ENCODE measurements at regions not wholly inside any gene's neighbourhood (a gene's known extent, or its start where the extent isn't known, plus 50 kb on each side); places are given as distances from the start of the nearest gene placed in this dataset.

DNA sequence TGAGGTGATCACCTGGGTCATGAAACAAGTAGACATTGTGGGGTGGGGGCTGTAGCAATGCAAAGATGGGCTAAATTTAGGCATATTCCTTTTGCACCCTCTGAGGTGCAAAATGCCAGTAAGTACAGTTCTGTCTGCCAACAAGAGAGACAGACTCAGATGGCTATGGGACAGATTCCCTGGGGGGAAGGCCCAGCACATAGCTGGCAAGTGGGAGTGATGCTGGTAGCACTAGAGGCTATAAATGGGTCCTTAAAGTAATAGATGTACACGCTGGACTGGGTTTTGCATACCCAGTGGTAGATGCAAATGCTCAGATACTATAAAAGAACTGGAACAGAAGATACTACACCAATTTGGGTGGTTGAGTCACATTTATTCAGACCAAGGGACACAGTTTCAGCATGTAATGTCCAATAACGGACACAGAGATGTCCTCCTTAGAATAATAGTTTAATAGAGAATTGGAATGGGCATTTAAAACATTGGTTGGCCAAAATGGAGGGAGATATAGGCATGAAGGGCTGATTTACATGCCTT, 67.4 kb upstream of the RNU6-1 start:
- no peaks in the 10 kb centered on the region for H3K27me3 ChIP-seq (ENCODE audit: control insufficient read depth, insufficient read depth, low read length)
- H3K4me3 ChIP-seq (ENCODE audit: low read depth, low read length): no peak overlapping the region
- peaks cover 14% of the 10 kb centered on the region for H3K9me3 ChIP-seq (ENCODE audit: control insufficient read depth, insufficient read depth, low read length)
- no peaks in the 10 kb centered on the region for H3K36me3 ChIP-seq (ENCODE audit: control insufficient read depth, insufficient read depth, low read length)
- H3K4me1 ChIP-seq (ENCODE audit: control insufficient read depth, insufficient read depth, low read length): peaks cover 8% of the 10 kb centered on the region
- no peak overlapping the region for H3K27ac ChIP-seq (ENCODE audit: low read depth, low read length)
- no peak overlapping the region for H3K9ac ChIP-seq (ENCODE audit: low read depth, low read length)

DNA sequence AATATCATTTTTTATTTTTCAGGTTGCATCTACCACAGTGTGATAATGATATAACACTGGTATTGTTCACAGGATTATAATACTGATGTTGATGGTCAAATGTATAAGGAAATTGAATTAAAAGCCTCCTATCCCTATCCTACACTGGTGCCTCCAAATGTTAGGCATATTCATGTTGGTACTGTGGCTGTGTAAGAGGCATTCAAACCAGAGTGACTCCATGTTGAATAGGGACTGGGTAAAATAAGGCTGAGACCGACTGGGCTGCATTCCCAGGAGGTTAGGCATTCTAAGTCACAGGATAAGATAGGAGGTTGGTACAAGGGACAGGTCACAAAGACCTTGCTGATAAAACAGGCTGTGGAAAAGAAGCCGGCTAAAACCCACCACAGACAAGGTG, 68.9 kb upstream of the RNU6-1 start:
- Histone ChIP-seq H3K27ac (ENCODE audit: low read depth, low read length) (no peak overlapping the region), H3K4me3 (ENCODE audit: low read depth, low read length) (no peak overlapping the region), H3K9me3 (ENCODE audit: control insufficient read depth, insufficient read depth, low read length) (peaks cover 14% of the 10 kb centered on the region), H3K27me3 (ENCODE audit: control insufficient read depth, insufficient read depth, low read length) (no peaks in the 10 kb centered on the region), H3K4me1 (ENCODE audit: control insufficient read depth, insufficient read depth, low read length) (no peaks in the 10 kb centered on the region), H3K9ac (ENCODE audit: low read depth, low read length) (no peak overlapping the region), H3K36me3 (ENCODE audit: control insufficient read depth, insufficient read depth, low read length) (no peaks in the 10 kb centered on the region)

DNA sequence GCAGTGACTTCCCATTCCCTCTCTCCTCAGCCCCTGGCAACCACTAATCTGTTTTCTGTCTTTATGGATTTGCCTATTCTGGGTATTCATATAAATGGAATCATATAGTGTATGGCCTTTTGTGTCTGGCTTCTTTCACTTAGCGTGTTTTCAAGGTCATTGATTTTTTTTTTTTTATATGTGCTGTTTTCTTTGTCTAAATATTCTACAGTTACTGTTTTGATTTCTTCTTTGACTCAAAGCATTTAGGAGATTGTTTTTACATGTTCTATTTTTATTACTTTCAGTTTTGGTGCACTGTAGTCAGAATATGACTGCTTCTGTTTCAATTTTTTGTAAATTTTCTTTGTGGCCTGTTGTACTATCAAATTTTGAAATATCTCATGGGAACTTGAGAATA, 71.9 kb upstream of the RNU6-1 start:
- Histone ChIP-seq H3K27ac (ENCODE audit: low read depth, low read length) (no peak overlapping the region), H3K9me3 (ENCODE audit: control insufficient read depth, insufficient read depth, low read length) (peaks cover 11% of the 10 kb centered on the region), H3K27me3 (ENCODE audit: control insufficient read depth, insufficient read depth, low read length) (no peaks in the 10 kb centered on the region), H3K36me3 (ENCODE audit: control insufficient read depth, insufficient read depth, low read length) (no peaks in the 10 kb centered on the region), H3K9ac (ENCODE audit: low read depth, low read length) (no peak overlapping the region), H3K4me1 (ENCODE audit: control insufficient read depth, insufficient read depth, low read length) (peaks cover 19% of the 10 kb centered on the region), H3K4me3 (ENCODE audit: low read depth, low read length) (no peak overlapping the region)

DNA sequence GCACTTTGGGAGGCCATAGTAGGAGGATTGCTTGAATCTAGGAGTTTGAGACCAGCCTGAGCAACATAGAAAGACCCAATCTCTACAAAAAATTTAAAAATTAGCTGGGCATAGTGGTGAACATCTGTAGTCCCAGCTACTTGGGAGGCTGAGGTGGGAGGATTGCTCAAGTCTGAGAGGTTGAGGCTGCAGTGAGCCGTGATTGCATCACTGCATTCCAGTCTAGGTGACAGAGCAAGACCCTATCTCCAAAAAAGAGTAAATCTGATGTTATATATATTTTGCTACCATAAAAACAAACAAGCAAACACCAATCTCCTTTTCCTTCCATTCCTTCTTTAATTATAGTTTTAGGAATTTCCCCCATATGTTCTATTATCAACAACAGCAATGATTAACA, 74.2 kb upstream of the RNU6-1 start:
- Histone ChIP-seq H3K27ac (ENCODE audit: low read depth, low read length) (no peak overlapping the region), H3K36me3 (ENCODE audit: control insufficient read depth, insufficient read depth, low read length) (no peaks in the 10 kb centered on the region)

DNA sequence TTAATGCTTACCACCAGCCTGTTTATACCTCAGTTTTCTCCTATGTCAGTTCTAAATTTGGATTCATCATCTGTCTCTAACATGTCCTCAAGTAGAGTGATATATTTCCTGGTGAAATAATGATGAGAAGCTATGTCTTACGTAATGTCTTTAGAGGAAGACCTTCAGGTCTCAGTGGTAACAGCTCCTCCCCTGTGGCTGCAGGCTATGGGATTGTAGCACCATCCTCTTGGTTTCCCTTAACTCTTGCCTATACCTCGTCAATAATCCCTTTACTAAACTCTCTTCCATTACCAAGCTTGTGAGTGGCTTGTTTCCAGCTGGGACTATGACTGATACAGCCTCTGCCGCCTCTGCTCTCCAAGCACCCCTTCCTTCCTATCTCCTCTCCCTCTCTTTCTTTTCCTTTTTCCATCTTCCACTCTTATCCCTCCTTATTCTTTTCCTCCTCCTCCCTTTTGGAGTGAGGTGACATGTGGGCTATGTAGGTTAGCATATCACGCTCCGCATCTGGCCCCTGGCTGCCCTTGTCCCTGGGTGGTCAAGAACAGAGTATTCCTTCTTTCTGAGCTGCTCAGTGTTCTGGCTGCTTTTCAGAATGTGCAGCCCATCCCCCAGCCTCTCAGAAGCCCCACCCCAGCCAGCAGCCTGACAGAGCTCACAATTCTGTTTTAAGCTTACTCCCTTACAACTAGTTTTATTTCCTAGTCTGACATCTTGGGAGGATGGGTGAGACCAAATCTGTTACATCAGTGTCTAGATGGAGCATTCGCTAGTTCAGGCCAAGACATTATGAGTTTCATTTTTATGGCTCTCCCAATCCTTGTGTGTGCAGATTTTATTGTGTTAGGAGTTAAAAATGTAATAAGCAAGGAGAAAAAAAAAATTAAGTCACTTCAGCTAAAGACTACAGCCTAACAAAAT, 75.0 kb upstream of the RNU6-1 start:
- H3K4me1 ChIP-seq (ENCODE audit: control insufficient read depth, insufficient read depth, low read length): peaks cover 23% of the 10 kb centered on the region
- H3K4me3 ChIP-seq (ENCODE audit: low read depth, low read length): 0 out of 2 replicates have a peak overlapping the region, but pooled peaks have one; percentile 7
- H3K9ac ChIP-seq (ENCODE audit: low read depth, low read length): no peak overlapping the region
- H3K36me3 ChIP-seq (ENCODE audit: control insufficient read depth, insufficient read depth, low read length): no peaks in the 10 kb centered on the region
- peak overlapping the region; percentile 59 for H3K27ac ChIP-seq (ENCODE audit: low read depth, low read length)
- peaks cover 13% of the 10 kb centered on the region; the same call in 1 of the 2 replicates for H3K9me3 ChIP-seq (ENCODE audit: control insufficient read depth, insufficient read depth, low read length)
- H3K27me3 ChIP-seq (ENCODE audit: control insufficient read depth, insufficient read depth, low read length): no peaks in the 10 kb centered on the region

More for the DNA sequence above, 74.2 kb upstream of the RNU6-1 start:
- peaks cover 15% of the 10 kb centered on the region for H3K9me3 ChIP-seq (ENCODE audit: control insufficient read depth, insufficient read depth, low read length)
- no peak overlapping the region for H3K4me3 ChIP-seq (ENCODE audit: low read depth, low read length)
- H3K27me3 ChIP-seq (ENCODE audit: control insufficient read depth, insufficient read depth, low read length): no peaks in the 10 kb centered on the region
- no peak overlapping the region for H3K9ac ChIP-seq (ENCODE audit: low read depth, low read length)
- peaks cover 23% of the 10 kb centered on the region for H3K4me1 ChIP-seq (ENCODE audit: control insufficient read depth, insufficient read depth, low read length)

DNA sequence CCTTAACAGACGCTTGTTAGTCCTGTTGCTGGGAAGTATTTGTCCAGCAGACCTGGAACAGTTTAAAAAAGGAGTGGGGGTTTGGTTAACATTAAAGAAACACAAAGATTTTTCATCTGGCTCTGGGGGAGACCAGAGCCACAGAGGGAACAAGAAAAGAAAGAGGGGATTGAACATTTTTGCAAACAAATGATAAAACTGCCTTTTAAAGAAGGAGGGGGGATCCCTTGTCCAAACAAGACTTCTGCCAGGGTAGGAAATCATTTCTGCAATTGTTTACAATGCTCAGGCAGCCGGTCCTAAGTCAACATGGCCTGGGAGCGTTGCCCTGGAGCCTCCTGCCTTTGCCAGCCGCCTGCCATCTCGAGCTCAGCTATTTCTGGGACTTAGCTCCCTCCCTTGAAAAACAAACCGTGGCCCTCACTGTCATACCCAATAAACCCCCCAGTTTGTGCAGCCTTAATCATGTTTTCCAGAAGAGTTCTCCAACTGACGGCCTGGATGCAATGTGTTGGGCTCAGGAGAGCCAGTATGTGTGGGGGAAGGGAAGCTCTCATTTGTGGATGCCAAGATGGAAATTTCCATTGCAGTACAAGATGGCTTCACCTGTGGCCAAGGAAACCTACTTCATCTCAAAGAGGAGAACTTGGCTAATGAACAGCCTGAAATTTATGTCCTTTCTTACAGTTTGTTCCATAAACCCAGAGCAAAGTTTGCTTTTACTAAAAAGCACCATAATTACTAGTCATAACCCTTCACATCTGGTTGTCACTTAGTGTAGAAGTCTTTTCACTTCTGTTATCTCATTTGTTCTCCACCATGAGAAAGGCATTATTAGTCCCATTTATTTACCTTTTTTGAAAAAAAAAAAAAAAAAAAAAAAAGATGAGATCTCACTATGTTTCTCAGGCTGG, 75.9 kb upstream of the RNU6-1 start:
- Histone ChIP-seq H3K36me3 (ENCODE audit: control insufficient read depth, insufficient read depth, low read length) (no peaks in the 10 kb centered on the region), H3K27ac (ENCODE audit: low read depth, low read length) (no peak overlapping the region), H3K9me3 (ENCODE audit: control insufficient read depth, insufficient read depth, low read length) (0 out of 2 replicates have a peak, but pooled peaks cover 6% of the 10 kb centered on the region), H3K9ac (ENCODE audit: low read depth, low read length) (no peak overlapping the region), H3K4me3 (ENCODE audit: low read depth, low read length) (no peak overlapping the region), H3K27me3 (ENCODE audit: control insufficient read depth, insufficient read depth, low read length) (no peaks in the 10 kb centered on the region), H3K4me1 (ENCODE audit: control insufficient read depth, insufficient read depth, low read length) (peaks cover 23% of the 10 kb centered on the region)

DNA sequence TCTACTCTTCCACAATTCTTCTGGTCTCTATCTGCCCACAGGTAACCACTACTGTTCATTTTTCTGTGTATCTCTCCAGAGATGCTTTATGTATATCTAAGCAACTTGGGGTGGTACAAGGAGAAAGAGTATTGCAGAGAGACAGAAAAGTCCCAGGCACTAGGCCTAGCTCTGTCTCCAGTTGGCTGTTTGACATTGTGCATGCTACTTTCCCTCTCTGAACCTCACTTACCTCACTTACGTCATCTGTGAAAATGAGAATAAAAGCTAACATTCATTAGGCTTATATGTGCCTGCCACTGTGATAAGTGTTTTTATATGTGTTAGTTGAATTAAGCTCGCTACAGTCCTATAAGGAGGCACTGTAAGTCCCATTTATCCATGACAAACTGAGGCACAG, 76.7 kb upstream of the RNU6-1 start:
- H3K36me3 ChIP-seq (ENCODE audit: control insufficient read depth, insufficient read depth, low read length): no peaks in the 10 kb centered on the region
- H3K4me1 ChIP-seq (ENCODE audit: control insufficient read depth, insufficient read depth, low read length): peaks cover 23% of the 10 kb centered on the region
- H3K4me3 ChIP-seq (ENCODE audit: low read depth, low read length): no peak overlapping the region
- H3K27ac ChIP-seq (ENCODE audit: low read depth, low read length): no peak overlapping the region
- no peaks in the 10 kb centered on the region for H3K27me3 ChIP-seq (ENCODE audit: control insufficient read depth, insufficient read depth, low read length)
- no peak overlapping the region for H3K9ac ChIP-seq (ENCODE audit: low read depth, low read length)
- 0 out of 2 replicates have a peak, but pooled peaks cover 6% of the 10 kb centered on the region for H3K9me3 ChIP-seq (ENCODE audit: control insufficient read depth, insufficient read depth, low read length)

DNA sequence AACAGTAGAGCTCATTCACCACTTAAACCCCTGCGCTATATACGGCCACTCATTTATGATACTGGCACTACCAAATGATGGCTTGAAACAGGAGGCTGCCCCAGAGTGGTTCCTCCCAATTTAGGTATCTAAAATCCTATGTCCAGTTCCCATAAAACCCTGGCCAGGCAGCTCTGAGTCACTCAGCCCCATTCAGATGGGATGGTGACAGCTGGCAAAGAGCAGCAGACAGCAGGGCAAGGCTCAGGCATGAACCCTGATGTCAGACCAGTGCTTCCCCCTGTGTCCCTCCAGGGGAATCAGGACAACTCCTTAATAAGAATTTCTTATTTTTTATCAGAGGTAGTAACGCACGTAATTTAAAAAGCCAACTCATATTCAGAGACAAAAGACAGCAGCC, 77.2 kb upstream of the RNU6-1 start:
- Histone ChIP-seq H3K4me1 (ENCODE audit: control insufficient read depth, insufficient read depth, low read length) (peaks cover 23% of the 10 kb centered on the region), H3K9me3 (ENCODE audit: control insufficient read depth, insufficient read depth, low read length) (0 out of 2 replicates have a peak, but pooled peaks cover 6% of the 10 kb centered on the region), H3K36me3 (ENCODE audit: control insufficient read depth, insufficient read depth, low read length) (no peaks in the 10 kb centered on the region), H3K27me3 (ENCODE audit: control insufficient read depth, insufficient read depth, low read length) (no peaks in the 10 kb centered on the region), H3K4me3 (ENCODE audit: low read depth, low read length) (no peak overlapping the region), H3K9ac (ENCODE audit: low read depth, low read length) (no peak overlapping the region), H3K27ac (ENCODE audit: low read depth, low read length) (no peak overlapping the region)

DNA sequence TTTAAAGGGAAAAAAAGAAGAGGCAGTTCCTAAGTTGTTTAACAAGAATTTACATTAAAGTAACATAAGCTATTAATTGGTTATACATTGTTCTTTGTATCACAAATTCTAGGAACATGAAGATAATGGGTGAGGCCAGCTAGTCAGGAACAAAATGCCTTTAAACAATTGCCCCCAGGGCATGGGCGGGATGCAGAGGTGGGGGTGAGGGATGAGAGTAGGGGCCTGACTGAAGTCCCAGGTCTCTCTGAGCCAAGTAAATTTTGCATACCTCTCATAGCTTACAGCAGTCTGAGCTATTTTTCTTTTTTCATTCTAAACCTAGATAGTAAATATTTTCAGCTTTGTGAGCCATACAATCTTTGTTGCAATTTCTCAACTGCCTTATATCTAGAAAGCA, 77.8 kb upstream of the RNU6-1 start:
- no peaks in the 10 kb centered on the region for H3K27me3 ChIP-seq (ENCODE audit: control insufficient read depth, insufficient read depth, low read length)
- no peak overlapping the region for H3K9ac ChIP-seq (ENCODE audit: low read depth, low read length)
- H3K4me3 ChIP-seq (ENCODE audit: low read depth, low read length): no peak overlapping the region
- 0 out of 2 replicates have a peak, but pooled peaks cover 6% of the 10 kb centered on the region for H3K9me3 ChIP-seq (ENCODE audit: control insufficient read depth, insufficient read depth, low read length)
- H3K27ac ChIP-seq (ENCODE audit: low read depth, low read length): no peak overlapping the region
- H3K36me3 ChIP-seq (ENCODE audit: control insufficient read depth, insufficient read depth, low read length): no peaks in the 10 kb centered on the region
- peaks cover 23% of the 10 kb centered on the region for H3K4me1 ChIP-seq (ENCODE audit: control insufficient read depth, insufficient read depth, low read length)

DNA sequence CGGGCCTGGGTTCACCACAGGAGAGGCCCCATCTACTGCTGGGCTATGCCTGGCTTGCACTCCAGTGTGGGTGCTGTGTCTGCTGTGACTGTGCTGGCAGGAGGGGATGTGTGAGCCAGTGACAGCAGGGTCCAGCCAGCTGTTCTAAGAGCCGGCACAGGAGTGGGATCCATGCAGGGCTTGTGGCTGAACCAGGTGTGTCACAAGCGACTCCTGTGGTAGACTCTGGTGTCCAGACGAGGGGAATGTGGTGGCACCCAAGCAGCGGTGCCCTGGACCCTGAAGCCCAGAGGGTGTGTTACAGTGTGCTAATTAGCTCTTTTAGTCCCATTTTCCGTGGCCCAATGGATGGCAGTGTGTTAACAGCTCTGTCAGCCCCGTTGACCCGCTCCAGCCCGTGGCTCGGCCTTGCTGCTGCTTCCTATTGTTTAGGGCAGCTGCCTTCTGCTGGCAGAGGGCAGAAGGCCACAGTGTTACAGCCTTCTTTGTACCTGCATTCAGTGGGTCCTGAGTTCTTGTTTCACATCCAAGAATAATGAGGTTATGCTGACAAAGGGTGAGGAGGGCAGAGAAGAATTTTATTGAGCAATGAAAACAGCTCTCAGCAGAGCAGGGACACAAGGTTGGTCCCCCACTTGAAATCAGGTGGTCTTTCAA, 78.5 kb upstream of the RNU6-1 start:
- Histone ChIP-seq H3K27ac (ENCODE audit: low read depth, low read length) (no peak overlapping the region), H3K27me3 (ENCODE audit: control insufficient read depth, insufficient read depth, low read length) (no peaks in the 10 kb centered on the region), H3K9me3 (ENCODE audit: control insufficient read depth, insufficient read depth, low read length) (0 out of 2 replicates have a peak, but pooled peaks cover 6% of the 10 kb centered on the region), H3K9ac (ENCODE audit: low read depth, low read length) (no peak overlapping the region), H3K36me3 (ENCODE audit: control insufficient read depth, insufficient read depth, low read length) (no peaks in the 10 kb centered on the region), H3K4me1 (ENCODE audit: control insufficient read depth, insufficient read depth, low read length) (peaks cover 23% of the 10 kb centered on the region), H3K4me3 (ENCODE audit: low read depth, low read length) (no peak overlapping the region)
